Naive thymus-derived CD4-positive, alpha-beta T cell (primary cell): ENCODE measurements at regions not wholly inside any gene's neighbourhood (a gene's known extent, or its start where the extent isn't known, plus 50 kb on each side); places are given as distances from the start of the nearest gene placed in this dataset.
A peak's percentile ranks its signal among the peaks of the same experiment; 100 is the strongest.
"Not testable (repeated sequence)": the region's sequence is repeated elsewhere in the genome, so short reads cannot be mapped to it uniquely, and the experiment has no call there.

ENCODE experiments used
- ATAC-seq: fragments of 150-1000 bp; cut with Tn5 transposase; 2 replicates; pipeline ENCODE4 v1.10.0; 2021; ENCODE audit warnings: mild to moderate bottlenecking, moderate library complexity
- CTCF ChIA-PET: fragments of 350-600 bp; sonication (Branson Sonifier 250); formaldehyde crosslinking; loops from one replicate; lab custom pipeline; 2021; ENCODE audit warnings: antibody characterized with exemption; lab: Charles Lee
- POLR2A ChIA-PET: fragments of 350-600 bp; sonication (Branson Sonifier 250); formaldehyde crosslinking; loops from one replicate; lab custom pipeline; 2021; ENCODE audit warnings: antibody characterized with exemption, inconsistent platforms; lab: Charles Lee
- DNase-seq, 9 donors: peaks; one replicate each; pipeline versions ENCODE4 v3.0.0 to v3.0.0-alpha.2; 2020 to 2022; ENCODE audit warnings: mixed read lengths in 1 of 9
- H3K27ac ChIP-seq: one replicate; pipeline ENCODE4 v1.7.0; 2013; ENCODE audit warnings: mild to moderate bottlenecking, low read depth, low read length, moderate library complexity
- H3K27me3 ChIP-seq, 2 donors: one replicate each; pipeline ENCODE4 v1.7.0; 2013; ENCODE audit warnings: low read length in 2 of 2, mild to moderate bottlenecking in 2 of 2, moderate library complexity in 2 of 2; ENCODE audit not compliant: control insufficient read depth in 2 of 2, insufficient read depth in 2 of 2
- H3K36me3 ChIP-seq, 3 experiments: 1 replicate in 2 of 3; 2 replicates in 1 of 3; pipeline ENCODE4 v1.7.0; 2013; ENCODE audit warnings: low read length in 3 of 3, mild to moderate bottlenecking in 3 of 3, moderate library complexity in 1 of 3; ENCODE audit not compliant: insufficient read depth in 3 of 3, control insufficient read depth in 2 of 3
- H3K4me1 ChIP-seq, 2 donors: one replicate each; pipeline ENCODE4 v1.7.0; 2013; ENCODE audit warnings: low read length in 2 of 2, mild to moderate bottlenecking in 2 of 2, moderate library complexity in 1 of 2; ENCODE audit not compliant: control insufficient read depth in 2 of 2, insufficient read depth in 2 of 2
- H3K4me3 ChIP-seq: 2 replicates; pipeline ENCODE4 v1.7.0; 2013; ENCODE audit warnings: mild to moderate bottlenecking, low read length
- H3K9me3 ChIP-seq, 3 experiments: 1 replicate in 2 of 3; 2 replicates in 1 of 3; pipeline ENCODE4 v1.7.0; 2013; ENCODE audit warnings: low read length in 3 of 3; ENCODE audit not compliant: control insufficient read depth in 2 of 3
- H3K27ac Mint-ChIP-seq, 9 donors: one replicate each; pipeline ENCODE4 v1.8.0; 2020 to 2022; ENCODE audit warnings: mixed read lengths in 9 of 9, mild to moderate bottlenecking in 8 of 9, moderate library complexity in 5 of 9, inconsistent platforms in 2 of 9
- H3K27me3 Mint-ChIP-seq, 5 donors: one replicate each; pipeline ENCODE4 v1.8.0; 2021 to 2022; ENCODE audit warnings: mixed read lengths in 5 of 5, mild to moderate bottlenecking in 1 of 5
- H3K36me3 Mint-ChIP-seq, 5 donors: one replicate each; pipeline ENCODE4 v1.8.0; 2020 to 2022; ENCODE audit warnings: mixed read lengths in 5 of 5, mild to moderate bottlenecking in 3 of 5, inconsistent platforms in 1 of 5
- H3K4me1 Mint-ChIP-seq, 7 donors: one replicate each; pipeline ENCODE4 v1.8.0; 2020 to 2022; ENCODE audit warnings: mixed read lengths in 7 of 7, mild to moderate bottlenecking in 3 of 7, inconsistent platforms in 1 of 7
- H3K4me3 Mint-ChIP-seq, 10 donors: one replicate each; pipeline ENCODE4 v1.8.0; 2020 to 2022; ENCODE audit warnings: mild to moderate bottlenecking in 10 of 10, mixed read lengths in 10 of 10, moderate library complexity in 6 of 10, inconsistent platforms in 2 of 10
- H3K9me3 Mint-ChIP-seq, 11 donors: one replicate each; pipeline ENCODE4 v1.8.0; 2020 to 2022; ENCODE audit warnings: mixed read lengths in 11 of 11, mild to moderate bottlenecking in 4 of 11, inconsistent platforms in 1 of 11, moderate library complexity in 1 of 11
- intact Hi-C, 2 donors: fragments of 100-400 bp; cut with micrococcal nuclease; formaldehyde crosslinking; loops; one replicate each; pipeline ENCODE4 v1.15.1; 2023

DNA sequence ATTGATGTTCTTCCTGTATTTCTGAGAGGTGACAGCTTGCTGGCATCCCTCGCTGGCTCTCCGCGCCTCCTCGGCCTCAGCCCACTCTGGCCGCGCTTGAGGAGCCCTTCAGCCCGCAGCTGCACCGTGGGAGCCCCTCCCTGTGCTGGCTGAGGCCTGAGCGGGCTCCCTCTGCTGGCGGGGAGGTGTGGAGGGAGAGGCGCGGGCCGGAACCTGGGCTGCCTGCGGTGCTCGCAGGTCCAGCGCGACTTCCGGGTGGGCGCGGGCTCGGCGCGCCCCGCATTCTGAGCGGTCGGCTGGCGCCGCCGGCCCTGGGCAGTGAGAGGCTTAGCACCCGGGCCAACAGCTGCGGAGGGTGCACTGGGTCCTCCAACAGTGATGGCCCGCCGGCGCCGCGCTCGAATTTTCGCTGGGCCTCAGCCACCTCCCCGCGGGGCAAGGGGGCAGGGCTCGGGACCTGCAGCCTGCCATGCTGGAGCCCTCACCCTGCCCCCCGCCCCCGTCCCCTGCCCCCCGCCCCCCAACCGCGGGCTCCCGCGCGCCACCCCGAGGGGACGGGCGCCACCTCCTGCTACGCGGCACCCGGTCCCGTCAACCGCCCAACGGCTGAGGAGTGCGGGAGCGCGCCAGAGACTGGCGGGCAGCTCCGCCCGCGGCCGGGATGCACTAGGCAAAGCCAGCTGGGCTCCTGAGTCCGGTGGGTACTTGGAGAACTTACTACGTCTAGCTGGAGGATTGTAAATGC lies 1353.4 kb upstream of the CDH18 start:
- H3K4me3 ChIP-seq, H3K27ac ChIP-seq, CTCF ChIA-PET, H3K36me3 Mint-ChIP-seq, H3K4me1 Mint-ChIP-seq, intact Hi-C loops, H3K9me3 ChIP-seq, H3K36me3 ChIP-seq, H3K27me3 Mint-ChIP-seq, H3K4me1 ChIP-seq, H3K9me3 Mint-ChIP-seq, H3K27me3 ChIP-seq, POLR2A ChIA-PET: not testable (repeated sequence)
- H3K4me3 Mint-ChIP-seq = peak overlapping the region in 8 of 10 donors; percentile 2 to 75 (median 60)
- ATAC-seq (peak; percentile 52), DNase-seq (peak in 2 of 9 donors; percentile 5 to 9)
- peak overlapping the region in 2 of 9 donors; percentile 40 to 48 for H3K27ac Mint-ChIP-seq

DNA sequence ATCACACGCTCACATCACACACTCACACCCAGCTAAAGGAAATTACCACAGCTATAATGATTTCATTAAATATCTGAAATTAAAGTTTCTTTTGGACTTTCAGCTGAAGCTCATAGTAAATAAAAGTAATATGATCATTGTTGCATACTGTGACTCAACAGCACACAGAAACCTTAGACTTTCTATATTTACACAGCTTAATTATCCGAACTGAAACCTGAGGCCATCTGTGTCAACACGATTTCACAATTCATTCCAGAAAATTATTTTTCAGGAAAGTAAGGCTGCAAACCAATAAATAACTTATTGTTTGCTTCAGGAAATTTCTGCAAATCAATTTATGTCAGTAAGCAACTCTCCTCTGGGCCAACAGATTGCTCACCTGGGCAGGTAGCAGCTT lies 1352.2 kb upstream of the CDH18 start:
- H3K4me3 ChIP-seq, CTCF ChIA-PET, H3K9me3 Mint-ChIP-seq, H3K27ac ChIP-seq, H3K27me3 Mint-ChIP-seq, H3K36me3 ChIP-seq, H3K4me1 Mint-ChIP-seq, H3K36me3 Mint-ChIP-seq, ATAC-seq, H3K4me3 Mint-ChIP-seq, H3K27ac Mint-ChIP-seq, H3K27me3 ChIP-seq, H3K4me1 ChIP-seq, H3K9me3 ChIP-seq, POLR2A ChIA-PET, intact Hi-C loops, DNase-seq: not testable (repeated sequence)

DNA sequence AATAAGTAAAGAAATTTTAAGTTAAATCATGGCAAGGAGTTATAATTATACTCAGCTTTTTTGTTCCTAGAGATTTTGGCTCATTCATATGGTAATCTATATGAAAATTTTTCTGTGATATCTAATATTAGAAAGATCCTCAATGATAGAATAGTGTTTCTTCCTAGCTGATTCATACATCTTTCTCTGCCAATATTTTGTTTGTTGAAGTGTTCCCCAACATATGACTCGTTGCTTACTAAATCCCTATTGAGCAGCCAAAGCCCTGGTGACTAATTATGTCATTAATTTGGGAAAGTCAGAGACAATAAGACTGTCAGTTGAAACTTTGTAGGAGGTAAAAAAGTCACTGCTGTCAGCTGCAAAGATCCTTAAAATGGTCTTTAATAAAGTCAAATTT lies 1348.5 kb upstream of the CDH18 start:
- H3K9me3 Mint-ChIP-seq, H3K4me1 Mint-ChIP-seq, CTCF ChIA-PET, H3K36me3 ChIP-seq, DNase-seq, H3K4me3 Mint-ChIP-seq, H3K27ac ChIP-seq, H3K27me3 Mint-ChIP-seq, POLR2A ChIA-PET, H3K27me3 ChIP-seq, H3K4me3 ChIP-seq, H3K27ac Mint-ChIP-seq, H3K4me1 ChIP-seq, H3K36me3 Mint-ChIP-seq, intact Hi-C loops, H3K9me3 ChIP-seq, ATAC-seq: not testable (repeated sequence)

DNA sequence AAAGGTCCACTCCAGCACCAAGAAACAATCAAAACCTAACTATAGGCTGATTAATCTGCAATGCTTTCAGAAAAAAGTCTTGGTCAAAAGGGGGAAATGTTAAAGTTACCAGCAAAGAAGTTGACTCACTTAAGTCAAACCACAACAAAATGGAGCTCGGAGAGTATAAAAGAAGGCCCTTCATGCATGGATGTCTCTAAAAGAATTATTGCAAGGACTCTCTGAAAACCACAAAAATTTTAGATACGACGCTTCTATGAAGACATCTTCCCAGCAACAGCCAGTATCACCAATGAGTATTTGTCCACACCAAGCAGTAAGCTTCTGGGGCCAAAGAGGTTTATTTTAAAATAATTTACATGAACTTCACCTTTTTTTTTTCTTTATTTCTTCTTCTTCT lies 1327.4 kb upstream of the CDH18 start:
- CTCF ChIA-PET, ATAC-seq, H3K4me3 Mint-ChIP-seq: not testable (repeated sequence)

DNA sequence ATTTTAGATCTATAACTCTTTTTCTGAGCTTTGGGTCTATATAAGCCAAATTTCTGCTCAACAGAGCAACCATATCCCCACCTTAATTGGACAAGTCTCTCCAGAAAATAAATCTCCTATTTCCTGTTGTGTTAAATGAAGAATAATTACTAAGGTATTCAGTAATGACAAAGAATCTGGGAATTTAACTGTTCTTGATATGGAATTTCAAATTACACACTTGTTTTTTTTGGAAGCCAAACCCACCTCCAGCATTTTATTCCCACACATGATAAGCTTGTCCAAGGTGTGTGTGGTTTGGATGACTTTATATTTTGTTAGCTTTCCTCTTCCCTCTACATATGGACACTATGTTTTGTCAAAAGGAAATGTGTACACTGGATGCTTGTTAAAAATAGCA lies 1313.2 kb upstream of the CDH18 start:
- not testable (repeated sequence) for H3K27me3 Mint-ChIP-seq

More for the DNA sequence above, 1327.4 kb upstream of the CDH18 start:
- H3K27ac Mint-ChIP-seq, intact Hi-C loops, H3K27me3 ChIP-seq, H3K9me3 ChIP-seq, H3K4me3 ChIP-seq, H3K4me1 Mint-ChIP-seq, H3K27ac ChIP-seq, POLR2A ChIA-PET, H3K4me1 ChIP-seq, H3K36me3 Mint-ChIP-seq, DNase-seq, H3K9me3 Mint-ChIP-seq, H3K27me3 Mint-ChIP-seq, H3K36me3 ChIP-seq: not testable (repeated sequence)

DNA sequence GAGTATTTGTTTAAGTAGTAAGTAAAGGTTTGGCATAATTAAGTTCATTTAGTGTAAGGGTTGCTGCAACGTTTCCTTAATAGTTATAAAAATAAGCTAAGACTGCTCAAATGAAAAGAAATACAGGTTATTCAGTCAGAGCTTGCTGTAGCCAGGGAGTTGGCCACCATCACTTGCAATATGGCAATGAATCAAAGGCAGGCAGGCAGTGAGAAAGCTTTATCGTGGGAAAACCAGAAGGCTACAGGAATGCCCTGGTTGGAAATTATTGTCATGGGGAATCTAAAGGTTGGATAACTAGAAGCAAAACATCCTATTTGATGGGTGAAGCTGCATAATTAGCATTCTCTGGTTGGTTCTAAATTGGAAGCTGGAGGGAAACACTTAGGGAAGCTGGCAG lies 1286.4 kb upstream of the CDH18 start:
- CTCF ChIA-PET, H3K36me3 ChIP-seq: not testable (repeated sequence)

More for the DNA sequence above, 1313.2 kb upstream of the CDH18 start:
- ATAC-seq, H3K4me1 Mint-ChIP-seq, H3K36me3 ChIP-seq, CTCF ChIA-PET, H3K36me3 Mint-ChIP-seq, H3K4me3 Mint-ChIP-seq, H3K27me3 ChIP-seq, intact Hi-C loops, POLR2A ChIA-PET, H3K9me3 ChIP-seq, H3K4me3 ChIP-seq, H3K4me1 ChIP-seq, H3K27ac Mint-ChIP-seq, H3K27ac ChIP-seq, DNase-seq, H3K9me3 Mint-ChIP-seq: not testable (repeated sequence)

DNA sequence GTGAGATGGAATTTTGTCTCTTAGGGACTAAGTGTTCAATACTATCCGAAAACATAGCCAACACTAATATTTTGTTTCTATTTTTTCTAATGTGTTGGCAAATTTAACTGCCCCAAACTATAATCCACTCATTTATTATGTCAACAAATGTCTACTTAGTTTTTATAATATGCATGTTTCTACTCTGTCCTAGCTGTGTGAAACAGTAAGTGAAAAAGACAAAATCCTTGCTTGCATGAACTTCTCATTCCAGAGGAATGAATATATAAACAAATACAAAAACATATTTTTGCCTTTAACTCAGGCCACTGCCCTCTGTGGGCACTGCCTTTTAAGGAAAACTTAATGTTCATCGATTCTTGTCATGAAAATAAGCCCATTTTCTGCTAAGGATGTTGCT lies 1275.4 kb upstream of the CDH18 start:
- no peaks in the 10 kb centered on the region for H3K4me1 ChIP-seq
- POLR2A ChIA-PET = no interaction called here
- no peaks in the 10 kb centered on the region for H3K36me3 ChIP-seq
- Mint-ChIP-seq H3K27me3 (no peaks in the 10 kb centered on the region), H3K4me3 (no peak overlapping the region), H3K4me1 (no peaks in the 10 kb centered on the region), H3K36me3 (no peaks in the 10 kb centered on the region), H3K9me3 (peaks cover 0 to 15% (median 6%) of the 10 kb centered on the region in 11 donors), H3K27ac (no peak overlapping the region)
- CTCF ChIA-PET = no interaction called here
- no peaks in the 10 kb centered on the region for H3K27me3 ChIP-seq
- ATAC-seq = no peak
- no peak overlapping the region for H3K27ac ChIP-seq
- intact Hi-C loops = no loop called here
- no peak overlapping the region for H3K4me3 ChIP-seq
- no peaks in the 10 kb centered on the region for H3K9me3 ChIP-seq
- no peak for DNase-seq

More for the DNA sequence above, 1286.4 kb upstream of the CDH18 start:
- POLR2A ChIA-PET, DNase-seq, ATAC-seq, H3K9me3 Mint-ChIP-seq, H3K27me3 Mint-ChIP-seq, H3K27me3 ChIP-seq, H3K27ac ChIP-seq, H3K27ac Mint-ChIP-seq, H3K4me1 Mint-ChIP-seq, intact Hi-C loops, H3K4me3 ChIP-seq, H3K9me3 ChIP-seq, H3K36me3 Mint-ChIP-seq, H3K4me3 Mint-ChIP-seq, H3K4me1 ChIP-seq: not testable (repeated sequence)
